Esophagus muscularis mucosa (tissue), 4 donors: ENCODE measurements at regions not wholly inside any gene's neighbourhood (a gene's known extent, or its start where the extent isn't known, plus 50 kb on each side); places are given as distances from the start of the nearest gene placed in this dataset.

Experiments used
- EP300 ChIP-seq: sonication (generic); formaldehyde crosslinking; IDR thresholded peaks from one replicate; pipeline ENCODE4 v1.6.1; 2017; ENCODE audit warnings: antibody characterized with exemption
- POLR2A ChIP-seq: fragments of 450-650 bp; IDR thresholded peaks from one replicate; pipeline ENCODE4 v1.6.1; 2017; ENCODE audit warnings: antibody characterized with exemption, moderate library complexity, mild to moderate bottlenecking, low read depth
- POLR2AphosphoS5 ChIP-seq, 2 donors: sonication (generic); formaldehyde crosslinking; IDR thresholded peaks; one replicate each; pipeline ENCODE4 v1.6.1; 2017; ENCODE audit warnings: antibody characterized with exemption in 2 of 2
- TF ChIP-seq, protein P1 (sequence below), 3 experiments: fragments of 200-600 bp in 2 of 3; fragments of 450-650 bp in 1 of 3; sonication (generic) in 2 of 3; IDR thresholded peaks; one replicate each; pipeline ENCODE4 v1.5.1; 2017 to 2019; ENCODE audit warnings: antibody characterized with exemption in 3 of 3, mild to moderate bottlenecking in 2 of 3, moderate library complexity in 1 of 3

DNA sequence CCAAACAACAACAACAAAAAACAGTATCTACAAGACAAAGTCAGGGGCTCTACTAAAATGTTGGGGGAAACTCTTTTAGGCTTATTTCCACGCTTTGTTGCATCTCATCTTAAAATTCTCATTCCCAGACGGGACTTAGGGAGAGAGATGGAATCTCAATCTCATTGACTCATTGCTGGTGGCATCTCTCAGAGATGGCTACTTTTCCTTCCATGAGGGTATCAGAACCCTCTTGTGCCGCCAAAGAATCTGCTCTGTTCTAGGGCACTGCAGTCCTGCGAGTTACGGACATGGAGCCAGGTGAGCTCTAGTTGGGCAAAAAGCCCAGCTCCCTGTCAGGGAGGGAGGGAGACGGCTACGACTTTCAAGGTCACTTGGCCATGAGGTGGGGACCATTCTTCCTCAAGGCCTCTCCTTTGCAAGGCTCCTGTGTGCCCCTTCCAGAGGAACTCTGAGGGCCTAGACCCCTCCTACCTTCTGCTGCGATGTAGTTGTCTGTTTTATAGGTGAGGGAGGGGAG is 68.0 kb downstream of the MYCN start:
- no peak for TF ChIP-seq POLR2A
- TF ChIP-seq, protein P1, sequence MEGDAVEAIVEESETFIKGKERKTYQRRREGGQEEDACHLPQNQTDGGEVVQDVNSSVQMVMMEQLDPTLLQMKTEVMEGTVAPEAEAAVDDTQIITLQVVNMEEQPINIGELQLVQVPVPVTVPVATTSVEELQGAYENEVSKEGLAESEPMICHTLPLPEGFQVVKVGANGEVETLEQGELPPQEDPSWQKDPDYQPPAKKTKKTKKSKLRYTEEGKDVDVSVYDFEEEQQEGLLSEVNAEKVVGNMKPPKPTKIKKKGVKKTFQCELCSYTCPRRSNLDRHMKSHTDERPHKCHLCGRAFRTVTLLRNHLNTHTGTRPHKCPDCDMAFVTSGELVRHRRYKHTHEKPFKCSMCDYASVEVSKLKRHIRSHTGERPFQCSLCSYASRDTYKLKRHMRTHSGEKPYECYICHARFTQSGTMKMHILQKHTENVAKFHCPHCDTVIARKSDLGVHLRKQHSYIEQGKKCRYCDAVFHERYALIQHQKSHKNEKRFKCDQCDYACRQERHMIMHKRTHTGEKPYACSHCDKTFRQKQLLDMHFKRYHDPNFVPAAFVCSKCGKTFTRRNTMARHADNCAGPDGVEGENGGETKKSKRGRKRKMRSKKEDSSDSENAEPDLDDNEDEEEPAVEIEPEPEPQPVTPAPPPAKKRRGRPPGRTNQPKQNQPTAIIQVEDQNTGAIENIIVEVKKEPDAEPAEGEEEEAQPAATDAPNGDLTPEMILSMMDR (IDR thresholded peaks at IDR 0.05) = no peak
- no peak for TF ChIP-seq POLR2AphosphoS5 (IDR thresholded peaks at IDR 0.05)
- TF ChIP-seq EP300 = no peak
